Stimulated activated CD4-positive, alpha-beta T cell treated with anti-CD3 and anti-CD28 coated beads, Interleukin-4, amount 100 ng/mL, for 4 hours (primary cell): ENCODE measurements at regions not wholly inside any gene's neighbourhood (a gene's known extent, or its start where the extent isn't known, plus 50 kb on each side); places are given as distances from the start of the nearest gene placed in this dataset.
"Not testable (repeated sequence)": the region's sequence is repeated elsewhere in the genome, so short reads cannot be mapped to it uniquely, and the experiment has no call there.

ENCODE experiments used
- DNase-seq, 2 experiments: peaks; one replicate each; pipeline ENCODE4 v3.0.0-alpha.2; 2020

GRCh38 chr9:79037338-79037737, 534.4 kb upstream of the TLE4 start:
- DNase-seq = no peak

GRCh38 chr9:79040671-79041070, 531.1 kb upstream of the TLE4 start:
- no peak for DNase-seq

GRCh38 chr9:79041266-79041665, 530.5 kb upstream of the TLE4 start:
- no peak for DNase-seq

DNA sequence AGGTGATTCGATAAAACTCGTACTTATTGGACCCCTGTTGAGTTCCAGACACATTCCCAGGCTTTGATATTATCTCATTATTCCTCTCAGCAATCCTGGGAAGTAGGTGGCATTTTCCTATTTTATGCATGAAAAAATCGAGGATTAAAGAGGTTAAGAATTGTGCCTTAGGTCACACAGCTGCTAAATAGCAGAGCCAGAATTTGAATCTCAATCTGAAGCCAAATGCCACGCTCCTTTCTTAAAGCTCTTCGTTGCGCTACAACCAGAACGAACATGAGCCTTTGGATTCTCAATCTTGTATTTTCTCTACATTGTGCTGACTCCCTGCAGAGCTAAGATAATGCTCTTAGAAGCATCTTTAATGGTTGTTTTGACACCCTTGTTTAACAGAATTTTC, 527.8 kb upstream of the TLE4 start:
- DNase-seq = no peak

DNA sequence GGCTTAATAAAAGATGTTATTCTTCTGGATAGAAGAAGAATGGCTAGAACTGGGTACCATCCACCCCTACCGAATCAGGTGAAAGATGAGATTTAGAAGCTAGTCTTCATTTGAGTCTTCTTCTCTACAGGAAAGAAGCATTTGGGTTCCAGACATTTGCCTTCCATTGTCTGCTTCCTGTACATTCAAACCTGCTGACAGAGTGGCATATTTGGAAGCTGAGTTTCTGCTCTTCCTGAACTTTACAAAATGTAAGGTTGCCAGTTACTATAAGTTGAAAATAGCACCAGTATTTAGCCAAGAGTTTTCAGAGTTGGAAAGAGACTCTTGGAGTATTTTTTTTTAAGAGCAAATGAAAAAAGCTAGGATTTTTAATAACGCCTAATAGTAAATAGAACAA, 525.4 kb upstream of the TLE4 start:
- DNase-seq = no peak

DNA sequence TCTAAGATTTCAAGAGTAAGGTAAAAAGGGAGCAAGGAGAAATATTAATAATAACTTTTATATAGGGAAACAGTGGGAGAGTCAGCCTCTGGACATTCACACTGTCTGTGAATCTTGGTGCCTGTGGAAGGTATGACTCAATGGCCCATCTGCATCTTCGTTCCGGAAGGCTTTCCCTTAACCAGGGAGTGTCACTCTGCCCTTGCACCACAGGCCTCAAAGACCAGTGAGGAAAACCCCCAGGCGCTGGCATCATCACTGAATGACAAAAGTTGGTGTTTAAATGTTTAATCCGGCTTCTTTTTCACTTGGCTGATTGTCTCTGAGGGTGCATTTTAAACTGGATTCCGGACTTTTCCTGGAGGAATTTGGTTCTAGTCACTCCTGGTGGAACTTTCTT, 522.4 kb upstream of the TLE4 start:
- no peak for DNase-seq

- no peak for DNase-seq
These were observed 518.2 kb upstream of the TLE4 start for GRCh38 chr9:79053598-79053997.

DNA sequence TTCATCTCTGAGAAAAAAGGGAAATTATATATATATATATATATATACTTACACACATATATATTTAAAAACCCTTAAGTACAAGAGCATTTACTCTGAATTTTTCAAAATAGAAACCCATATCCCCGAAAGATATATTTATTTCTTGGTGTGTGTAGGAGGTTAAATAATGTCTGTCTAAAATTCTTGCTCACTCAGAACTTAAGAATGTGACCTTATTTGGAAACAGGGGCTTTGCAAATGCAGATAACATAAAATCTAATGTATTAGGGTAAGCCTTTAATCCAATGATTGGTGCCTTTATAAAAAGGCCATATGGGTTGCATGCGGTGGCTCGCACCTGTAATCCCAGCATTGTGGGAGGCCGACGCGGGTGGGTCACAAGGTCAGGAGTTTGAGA, 517.3 kb upstream of the TLE4 start:
- DNase-seq = no peak

DNA sequence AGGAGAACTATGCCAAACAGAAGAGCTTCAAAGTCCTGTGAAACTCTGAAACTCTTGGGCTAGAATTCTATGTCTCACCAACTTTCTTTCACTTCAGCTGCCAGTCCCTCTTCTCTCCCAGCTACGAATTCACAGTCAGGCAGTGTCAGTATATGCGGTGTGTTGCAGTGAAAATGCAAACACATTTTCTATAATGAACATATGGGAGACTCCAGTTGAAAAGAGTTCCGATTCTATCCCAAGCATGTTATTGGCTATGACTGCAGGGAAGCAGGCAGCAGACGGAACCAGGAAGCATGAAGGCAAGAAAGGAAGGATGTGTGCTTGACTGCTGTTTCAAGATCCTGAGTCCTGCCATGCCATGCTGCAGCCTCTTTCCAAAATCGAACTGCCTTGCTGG, 515.7 kb upstream of the TLE4 start:
- no peak for DNase-seq

DNA sequence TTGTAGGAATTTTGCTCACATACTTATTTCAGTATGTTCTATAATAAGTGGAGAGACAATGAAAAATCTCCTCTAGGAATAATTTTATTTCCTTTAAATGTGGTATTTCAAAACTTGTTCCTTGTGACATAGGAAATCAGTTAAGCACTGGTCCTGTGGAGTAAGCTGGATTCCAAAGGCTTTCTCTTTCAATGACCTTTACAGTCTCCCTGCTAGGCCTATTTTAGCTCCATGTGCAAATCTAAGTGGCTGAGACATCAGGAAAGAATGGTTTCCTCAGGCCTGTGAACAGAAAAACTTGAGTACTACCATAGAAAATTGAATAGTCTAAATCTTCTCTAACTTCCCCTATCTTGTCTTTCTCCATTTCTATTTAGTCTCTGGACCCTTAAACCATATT, 514.2 kb upstream of the TLE4 start:
- DNase-seq = no peak

- no peak for DNase-seq
These were observed 511.0 kb upstream of the TLE4 start for GRCh38 chr9:79060766-79061165.

- DNase-seq = no peak
These were observed 509.8 kb upstream of the TLE4 start for GRCh38 chr9:79061752-79062616.

GRCh38 chr9:79073201-79073600, 498.6 kb upstream of the TLE4 start:
- no peak for DNase-seq

GRCh38 chr9:79080536-79080935, 491.2 kb upstream of the TLE4 start:
- DNase-seq = no peak

DNA sequence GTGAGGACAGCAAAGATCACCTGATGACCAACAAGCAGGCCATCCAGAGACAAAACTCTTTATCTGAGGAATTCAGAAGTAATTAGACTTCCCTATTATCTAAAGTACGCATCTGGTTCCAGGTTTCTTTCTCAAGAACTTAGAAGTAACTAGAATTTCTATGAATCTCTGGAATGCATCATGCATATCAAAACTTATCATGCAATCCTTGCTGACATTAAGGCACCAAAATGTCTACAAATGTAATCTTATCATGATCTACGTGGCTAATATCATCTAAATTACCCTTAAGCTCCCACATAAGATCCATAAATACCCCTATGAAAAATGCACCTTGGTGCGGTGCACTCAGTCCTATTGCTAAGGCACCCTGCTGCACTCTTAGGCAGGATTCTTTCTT, 488.1 kb upstream of the TLE4 start:
- no peak for DNase-seq

GRCh38 chr9:79087133-79087532, 484.6 kb upstream of the TLE4 start:
- no peak for DNase-seq

DNA sequence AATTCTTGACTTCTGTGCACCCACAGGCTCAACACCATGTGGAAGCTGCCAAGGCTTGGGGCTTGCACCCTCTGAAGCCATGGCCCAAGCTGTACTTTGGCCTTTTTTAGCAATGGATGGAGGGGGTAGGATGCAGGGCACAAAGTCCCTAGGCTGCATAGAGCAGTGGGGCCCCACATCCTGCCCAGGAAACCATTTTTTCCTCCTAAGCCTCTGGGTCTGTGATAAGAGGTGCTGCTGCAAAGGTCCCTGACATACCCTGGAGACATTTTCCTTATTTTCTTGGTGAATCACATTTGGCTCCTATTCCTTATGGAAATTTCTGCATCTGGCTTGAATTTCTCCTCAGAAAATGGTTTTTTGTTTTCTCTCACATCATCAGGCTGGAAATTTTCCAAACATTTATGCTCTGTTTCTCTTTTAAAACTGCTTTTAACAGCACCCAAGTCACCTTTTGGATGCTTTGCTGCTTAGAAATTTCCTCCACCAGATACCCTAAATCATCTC, 482.7 kb upstream of the TLE4 start:
- DNase-seq = no peak

DNA sequence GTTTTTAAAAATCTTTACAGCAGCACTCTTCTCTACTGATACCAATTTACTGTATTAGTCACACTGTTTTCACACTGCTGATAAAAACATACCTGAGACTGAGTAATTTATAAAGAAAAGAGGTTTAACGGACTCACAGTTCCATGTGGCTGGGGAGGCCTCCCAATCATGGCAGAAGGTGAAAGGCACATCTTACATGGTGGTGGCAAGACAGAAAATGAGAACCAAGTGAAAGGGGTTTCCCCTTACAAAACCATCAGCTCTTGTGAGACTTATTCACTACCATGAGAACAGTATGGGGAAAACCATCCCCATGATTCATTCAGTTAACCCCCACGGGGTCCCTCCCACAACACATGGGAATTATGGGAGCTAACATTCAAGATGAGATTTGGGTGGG, 481.9 kb upstream of the TLE4 start:
- not testable (repeated sequence) for DNase-seq

DNA sequence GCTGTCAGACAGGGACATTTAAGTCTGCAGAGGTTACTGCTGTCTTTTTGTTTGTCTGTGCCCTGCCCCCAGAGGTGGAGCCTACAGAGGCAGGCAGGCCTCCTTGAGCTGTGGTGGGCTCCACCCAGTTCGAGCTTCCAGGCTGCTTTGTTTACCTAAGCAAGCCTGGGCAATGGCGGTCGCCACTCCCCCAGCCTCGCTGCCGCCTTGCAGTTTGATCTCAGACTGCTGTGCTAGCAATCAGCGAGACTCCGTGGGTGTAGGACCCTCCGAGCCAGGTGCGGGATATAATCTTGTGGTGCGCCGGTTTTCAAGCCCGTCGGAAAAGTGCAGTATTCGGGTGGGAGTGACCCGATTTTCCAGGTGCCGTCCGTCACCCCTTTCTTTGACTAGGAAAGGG, 468.5 kb upstream of the TLE4 start:
- DNase-seq = not testable (repeated sequence)

GRCh38 chr9:79104216-79104615, 467.5 kb upstream of the TLE4 start:
- no peak for DNase-seq

GRCh38 chr9:79104951-79105350, 466.8 kb upstream of the TLE4 start:
- no peak for DNase-seq

DNA sequence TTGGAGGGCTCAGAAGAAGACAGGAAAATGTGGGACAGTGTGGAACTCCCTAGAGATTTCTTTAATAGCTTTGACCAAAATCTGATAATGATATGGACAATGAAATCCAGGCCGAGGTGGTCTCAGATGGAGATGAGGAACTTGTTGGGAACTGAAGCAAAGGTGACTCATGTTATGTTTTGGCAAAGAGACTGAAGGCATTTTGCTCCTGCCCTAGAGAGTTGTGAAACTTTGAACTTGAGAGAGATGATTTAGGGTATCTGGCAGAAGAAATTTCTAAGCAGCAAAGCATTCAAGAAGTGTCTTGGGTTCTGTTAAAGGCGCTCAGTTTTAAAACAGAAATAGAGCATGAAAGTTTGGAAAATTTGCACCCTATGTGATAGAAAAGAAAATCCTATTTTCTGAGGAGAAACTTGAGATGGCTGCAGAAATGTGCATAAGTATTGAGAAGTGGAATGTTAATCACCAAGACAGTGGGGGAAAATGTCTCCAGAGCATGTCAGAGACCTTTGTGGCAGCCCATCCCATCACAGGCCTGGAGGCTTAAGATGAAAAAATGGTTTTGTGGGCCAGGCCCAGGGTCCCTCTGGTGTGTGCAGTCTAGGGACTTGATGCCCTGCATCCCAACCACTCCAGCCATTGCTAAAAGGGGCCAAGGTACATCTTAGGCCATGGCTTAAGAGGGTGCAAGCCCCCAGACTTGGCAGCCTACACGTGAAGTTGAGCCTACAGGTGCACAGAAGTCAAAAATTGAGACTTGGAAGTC, 463.7 kb upstream of the TLE4 start:
- no peak for DNase-seq

- no peak for DNase-seq
These were observed 460.1 kb upstream of the TLE4 start for GRCh38 chr9:79111653-79112052.

DNA sequence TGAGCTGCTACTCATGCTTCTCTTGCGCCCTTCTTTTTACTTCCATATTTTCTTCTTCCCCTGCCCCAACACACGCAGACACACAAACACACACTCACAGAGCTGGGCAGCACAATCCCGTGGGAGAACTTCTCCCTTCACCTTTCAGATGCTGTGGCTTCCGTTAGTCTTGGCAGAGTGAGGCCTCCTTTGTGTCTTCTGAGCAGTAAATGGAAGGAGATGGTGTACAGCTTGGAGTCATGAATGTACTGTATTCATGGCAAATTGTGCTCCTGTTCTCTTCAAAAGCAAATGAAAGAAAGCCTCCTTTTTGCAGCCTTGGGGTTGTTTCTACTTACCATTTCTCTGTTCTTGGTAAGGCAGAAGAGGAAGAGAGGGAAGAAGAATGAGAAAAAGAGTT, 456.6 kb upstream of the TLE4 start:
- no peak for DNase-seq
